SU-DHL-6 (cell line): ENCODE measurements at regions not wholly inside any gene's neighbourhood (a gene's known extent, or its start where the extent isn't known, plus 50 kb on each side); places are given as distances from the start of the nearest gene placed in this dataset.

Source experiments
- H2AFZ ChIP-seq: fragments of 200-600 bp; sonication (generic); 2 replicates; pipeline ENCODE4 v1.6.1; 2014; ENCODE audit warnings: low read depth, mild to moderate bottlenecking, moderate library complexity, mixed read lengths, antibody characterized with exemption, low read length; ENCODE audit not compliant: severe bottlenecking
- H3F3A ChIP-seq: fragments of 200-600 bp; shearing (Covaris generic); 2 replicates; pipeline ENCODE4 v1.6.0; 2016; ENCODE audit warnings: antibody characterized with exemption, mild to moderate bottlenecking; ENCODE audit not compliant: insufficient read depth
- H3K27ac ChIP-seq: fragments of 200-600 bp; sonication (generic); 2 replicates; pipeline ENCODE4 v1.5.1; 2016; ENCODE audit warnings: low read depth, mild to moderate bottlenecking, low read length, moderate library complexity, mixed read lengths
- H3K27me3 ChIP-seq: fragments of 200-600 bp; sonication (generic), shearing (Covaris generic); 2 replicates; pipeline ENCODE4 v1.6.0; 2014; ENCODE audit warnings: mild to moderate bottlenecking, low read length
- H3K36me3 ChIP-seq: fragments of 200-600 bp; sonication (generic); 2 replicates; pipeline ENCODE4 v1.6.1; 2014; ENCODE audit warnings: mild to moderate bottlenecking, low read length, mixed read lengths
- H3K4me2 ChIP-seq: fragments of 300-600, 200-600 bp; shearing (Covaris generic), sonication (generic); 2 replicates; pipeline ENCODE4 v1.6.0; 2014; ENCODE audit warnings: low read length, low read depth, mild to moderate bottlenecking; ENCODE audit not compliant: poor library complexity, severe bottlenecking
- H3K4me3 ChIP-seq: fragments of 200-600 bp; sonication (generic); 2 replicates; pipeline ENCODE4 v1.5.1; 2014; ENCODE audit warnings: antibody characterized with exemption, low read length, mild to moderate bottlenecking, mixed read lengths; ENCODE audit not compliant: insufficient read depth, poor library complexity, severe bottlenecking
- H3K79me2 ChIP-seq: fragments of 200-600 bp; sonication (generic); 2 replicates; pipeline ENCODE4 v1.6.1; 2014; ENCODE audit warnings: mild to moderate bottlenecking, low read length, moderate library complexity; ENCODE audit not compliant: insufficient read depth
- H3K9ac ChIP-seq: fragments of 200-600 bp; sonication (generic); 2 replicates; pipeline ENCODE4 v1.7.0; 2014; ENCODE audit warnings: mild to moderate bottlenecking, low read length
- H3K9me2 ChIP-seq: fragments of 200-600 bp; sonication (generic); replicated peaks from 2 replicates; pipeline ENCODE4 v1.6.1; 2014; ENCODE audit warnings: low read length; ENCODE audit not compliant: insufficient read depth
- H3K9me3 ChIP-seq: fragments of 200-600 bp; sonication (generic); 2 replicates; pipeline ENCODE4 v1.6.1; 2014; ENCODE audit warnings: low read length, mixed read lengths; ENCODE audit not compliant: insufficient read depth
- H4K20me1 ChIP-seq: fragments of 200-600 bp; sonication (generic); 2 replicates; pipeline ENCODE4 v1.6.1; 2014; ENCODE audit warnings: low read depth, mild to moderate bottlenecking, antibody characterized with exemption, low read length, moderate library complexity, mixed read lengths
- CTCF ChIP-seq: fragments of 200-600 bp; sonication (generic); IDR thresholded peaks from one replicate; pipeline ENCODE4 v1.5.1; 2017; ENCODE audit warnings: antibody characterized with exemption, mild to moderate bottlenecking, low read length, moderate library complexity; ENCODE audit not compliant: insufficient read depth, poor library complexity, severe bottlenecking
- EZH2phosphoT487 ChIP-seq: fragments of 200-600 bp; sonication (generic), shearing (Covaris generic); conservative IDR thresholded peaks from 2 replicates; pipeline ENCODE4 v1.6.1; 2018; ENCODE audit warnings: mild to moderate bottlenecking, antibody characterized with exemption, low read length, moderate library complexity, mixed read lengths

GRCh38 chr10:11670381-11670780, 58.9 kb upstream of the USP6NL start:
- no peaks in the 10 kb centered on the region for H3K9me3 ChIP-seq
- H3K9ac ChIP-seq: no peak overlapping the region
- no peak overlapping the region for H3K4me3 ChIP-seq
- H3K79me2 ChIP-seq: peaks cover 12% of the 10 kb centered on the region
- no peak overlapping the region for H2AFZ ChIP-seq
- no peaks in the 10 kb centered on the region for H3K36me3 ChIP-seq
- no peak for TF ChIP-seq CTCF
- no peak for TF ChIP-seq EZH2phosphoT487
- no peaks in the 10 kb centered on the region for H4K20me1 ChIP-seq
- no peaks in the 10 kb centered on the region for H3K9me2 ChIP-seq
- peak overlapping the region; percentile 96 for H3K4me2 ChIP-seq
- no peaks in the 10 kb centered on the region for H3K27me3 ChIP-seq
- H3F3A ChIP-seq: peaks cover 76% of the 10 kb centered on the region
- H3K27ac ChIP-seq: peak overlapping the region; percentile 99

DNA sequence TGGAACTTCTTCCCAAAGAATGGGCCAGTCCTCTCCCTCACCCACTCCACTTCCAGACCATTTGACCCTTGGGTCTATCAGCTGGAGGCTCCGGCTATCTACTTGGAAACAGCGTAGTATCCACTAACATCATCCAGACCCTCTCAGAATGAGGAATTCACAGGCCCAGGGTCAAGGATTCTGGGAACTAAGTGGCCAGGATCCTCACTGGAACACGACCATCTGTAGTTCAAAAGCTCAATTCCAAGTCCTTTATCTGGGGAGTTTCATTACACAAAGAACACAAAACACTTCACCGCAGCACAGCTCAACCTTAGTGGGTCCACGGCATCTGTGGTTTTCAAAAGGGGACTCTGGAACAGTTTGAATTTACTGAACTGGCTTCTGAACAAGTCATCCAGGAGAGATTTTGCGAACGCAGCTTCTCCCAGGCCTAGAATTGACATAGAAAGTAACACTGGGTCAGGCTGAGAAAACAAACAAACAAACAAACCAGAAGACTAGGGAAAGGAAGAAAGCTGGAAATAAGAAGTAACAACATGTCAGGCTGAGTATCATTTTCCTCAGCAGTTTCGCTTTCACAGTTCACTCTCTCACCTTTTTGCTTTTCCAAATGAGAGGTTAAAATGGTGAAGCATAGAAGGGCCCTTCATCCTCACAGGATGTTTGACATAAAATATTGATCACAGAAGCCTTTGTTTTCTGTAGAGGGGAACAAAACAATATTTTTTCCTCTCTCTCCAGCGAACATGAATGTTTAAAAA, 57.6 kb upstream of the USP6NL start:
- peak overlapping the region; percentile 40 for H3K4me3 ChIP-seq
- no peaks in the 10 kb centered on the region for H3K9me2 ChIP-seq
- no peaks in the 10 kb centered on the region for H4K20me1 ChIP-seq
- no peaks in the 10 kb centered on the region for H3K9me3 ChIP-seq
- peak overlapping the region; percentile 67 for H3K9ac ChIP-seq
- H3K79me2 ChIP-seq: peaks cover 4% of the 10 kb centered on the region; the same call in 1 of the 2 replicates
- H3K36me3 ChIP-seq: no peaks in the 10 kb centered on the region
- H3K4me2 ChIP-seq: peak overlapping the region; percentile 96
- TF ChIP-seq EZH2phosphoT487 (no peak), CTCF (no peak)
- peak overlapping the region; percentile 99 for H3K27ac ChIP-seq
- peak overlapping the region; percentile 49 for H2AFZ ChIP-seq
- peaks cover 72% of the 10 kb centered on the region for H3F3A ChIP-seq
- H3K27me3 ChIP-seq: no peaks in the 10 kb centered on the region

DNA sequence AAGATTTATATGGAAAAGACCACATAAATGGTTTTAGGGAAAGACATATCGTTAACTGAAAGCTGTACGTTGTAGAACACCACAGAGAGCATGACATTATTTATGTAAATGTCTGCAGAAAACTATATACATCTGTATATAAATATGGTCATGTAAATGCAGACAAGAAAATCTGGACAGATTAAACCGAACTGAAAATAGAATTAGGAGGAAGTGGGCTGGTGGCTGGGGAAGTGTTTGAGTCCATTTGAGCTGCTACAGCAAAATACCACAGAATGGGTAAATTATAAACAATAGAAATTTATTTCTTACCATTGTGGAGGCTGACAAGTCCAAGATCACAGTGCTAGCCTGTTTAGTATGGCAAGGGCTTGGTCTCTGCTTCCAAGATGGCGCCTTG, 56.3 kb upstream of the USP6NL start:
- Histone ChIP-seq H3K27me3 (no peaks in the 10 kb centered on the region), H3K9me2 (no peaks in the 10 kb centered on the region), H3K9me3 (no peaks in the 10 kb centered on the region), H3K79me2 (peaks cover 4% of the 10 kb centered on the region; the same call in 1 of the 2 replicates), H2AFZ (no peak overlapping the region), H3K9ac (peak overlapping the region; percentile 67), H3K4me3 (peak overlapping the region; percentile 15), H3K36me3 (no peaks in the 10 kb centered on the region), H4K20me1 (no peaks in the 10 kb centered on the region), H3F3A (peaks cover 71% of the 10 kb centered on the region), H3K4me2 (peak overlapping the region; percentile 96), H3K27ac (peak overlapping the region; percentile 99)
- no peak for TF ChIP-seq CTCF
- no peak for TF ChIP-seq EZH2phosphoT487
